ENCODE measurements at regions not wholly inside any gene's neighbourhood (a gene's known extent, or its start where the extent isn't known, plus 50 kb on each side); places are given as distances from the start of the nearest gene placed in this dataset.
A peak's percentile ranks its signal among the peaks of the same experiment; 100 is the strongest.

GRCh38 chr3:13191016-13191415 is 117.8 kb upstream of the IQSEC1 start:
- H3K27me3 Mint-ChIP-seq (ENCODE audit: unreplicated experiment): peaks cover 7% of the 10 kb centered on the region
- no peaks in the 10 kb centered on the region for H3K9me3 Mint-ChIP-seq (ENCODE audit: unreplicated experiment)
- no peak for TF ChIP-seq CTCF (IDR thresholded peaks at IDR 0.05)
- H3K27ac Mint-ChIP-seq (ENCODE audit: unreplicated experiment): no peak overlapping the region
- H3K4me3 Mint-ChIP-seq (ENCODE audit: unreplicated experiment): no peak overlapping the region
- no peaks in the 10 kb centered on the region for H3K36me3 Mint-ChIP-seq (ENCODE audit: unreplicated experiment)
- DNase-seq (ENCODE audit: extremely low spot score, unreplicated experiment): no peak
- H3K4me1 Mint-ChIP-seq (ENCODE audit: unreplicated experiment): peaks cover 33% of the 10 kb centered on the region

- peaks cover 5% of the 10 kb centered on the region for H3K27me3 Mint-ChIP-seq (ENCODE audit: unreplicated experiment)
- H3K27ac Mint-ChIP-seq (ENCODE audit: unreplicated experiment): no peak overlapping the region
- H3K36me3 Mint-ChIP-seq (ENCODE audit: unreplicated experiment): no peaks in the 10 kb centered on the region
- no peak for DNase-seq (ENCODE audit: extremely low spot score, unreplicated experiment)
- no peak overlapping the region for H3K4me3 Mint-ChIP-seq (ENCODE audit: unreplicated experiment)
- H3K4me1 Mint-ChIP-seq (ENCODE audit: unreplicated experiment): peaks cover 29% of the 10 kb centered on the region
- TF ChIP-seq CTCF (IDR thresholded peaks at IDR 0.05): no peak
- no peaks in the 10 kb centered on the region for H3K9me3 Mint-ChIP-seq (ENCODE audit: unreplicated experiment)
These were observed 117.1 kb upstream of the IQSEC1 start for GRCh38 chr3:13190378-13190765.

- Mint-ChIP-seq H3K9me3 (ENCODE audit: unreplicated experiment) (no peaks in the 10 kb centered on the region), H3K27ac (ENCODE audit: unreplicated experiment) (peak overlapping the region; percentile 39), H3K27me3 (ENCODE audit: unreplicated experiment) (no peaks in the 10 kb centered on the region), H3K4me1 (ENCODE audit: unreplicated experiment) (peaks cover 24% of the 10 kb centered on the region), H3K4me3 (ENCODE audit: unreplicated experiment) (no peak overlapping the region), H3K36me3 (ENCODE audit: unreplicated experiment) (no peaks in the 10 kb centered on the region)
- TF ChIP-seq CTCF (IDR thresholded peaks at IDR 0.05): no peak
- DNase-seq (ENCODE audit: extremely low spot score, unreplicated experiment): no peak
These were observed 116.6 kb upstream of the IQSEC1 start for GRCh38 chr3:13189639-13190377.

- Mint-ChIP-seq H3K4me3 (ENCODE audit: unreplicated experiment) (no peak overlapping the region), H3K27me3 (ENCODE audit: unreplicated experiment) (peaks cover 2% of the 10 kb centered on the region), H3K9me3 (ENCODE audit: unreplicated experiment) (no peaks in the 10 kb centered on the region), H3K36me3 (ENCODE audit: unreplicated experiment) (no peaks in the 10 kb centered on the region), H3K4me1 (ENCODE audit: unreplicated experiment) (peaks cover 16% of the 10 kb centered on the region), H3K27ac (ENCODE audit: unreplicated experiment) (no peak overlapping the region)
- DNase-seq (ENCODE audit: extremely low spot score, unreplicated experiment): no peak
- TF ChIP-seq CTCF (IDR thresholded peaks at IDR 0.05): no peak
These were observed 115.7 kb upstream of the IQSEC1 start for GRCh38 chr3:13188975-13189374.

GRCh38 chr3:13188181-13188779 is 115.1 kb upstream of the IQSEC1 start:
- peaks cover 3% of the 10 kb centered on the region for H3K27me3 Mint-ChIP-seq (ENCODE audit: unreplicated experiment)
- no peak for TF ChIP-seq CTCF (IDR thresholded peaks at IDR 0.05)
- H3K4me3 Mint-ChIP-seq (ENCODE audit: unreplicated experiment): no peak overlapping the region
- DNase-seq (ENCODE audit: extremely low spot score, unreplicated experiment): no peak
- H3K4me1 Mint-ChIP-seq (ENCODE audit: unreplicated experiment): peaks cover 9% of the 10 kb centered on the region
- H3K36me3 Mint-ChIP-seq (ENCODE audit: unreplicated experiment): no peaks in the 10 kb centered on the region
- H3K9me3 Mint-ChIP-seq (ENCODE audit: unreplicated experiment): no peaks in the 10 kb centered on the region
- H3K27ac Mint-ChIP-seq (ENCODE audit: unreplicated experiment): no peak overlapping the region
